Stimulated activated CD4-positive, alpha-beta T cell treated with anti-CD3 and anti-CD28 coated beads, Interleukin-4, amount 100 ng/mL, for 1 hour (primary cell): ENCODE measurements at regions not wholly inside any gene's neighbourhood (a gene's known extent, or its start where the extent isn't known, plus 50 kb on each side); places are given as distances from the start of the nearest gene placed in this dataset.

ENCODE experiments used
- DNase-seq: peaks from one replicate; pipeline ENCODE4 v3.0.0-alpha.2; 2020

DNA sequence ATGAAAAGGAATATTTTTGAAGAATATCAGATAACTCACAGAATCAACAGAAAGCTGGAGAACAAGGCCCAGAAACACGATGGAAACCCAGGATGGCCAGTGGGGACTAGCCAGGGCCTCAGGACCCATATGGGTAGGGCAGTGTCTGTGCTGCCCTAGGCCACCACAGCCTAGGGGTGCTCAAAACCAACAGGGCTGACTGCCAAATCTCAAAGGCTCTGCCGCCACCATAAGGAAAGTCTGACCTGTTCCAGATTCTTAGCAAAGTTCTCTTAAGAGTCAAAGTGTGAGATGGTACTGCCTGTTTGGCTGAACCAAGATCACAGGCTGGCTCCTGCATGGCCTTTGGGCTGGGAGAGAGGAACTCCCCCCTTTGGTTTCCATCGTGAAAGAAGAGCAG, 164.7 kb upstream of the CTTNBP2NL start:
- no peak for DNase-seq

DNA sequence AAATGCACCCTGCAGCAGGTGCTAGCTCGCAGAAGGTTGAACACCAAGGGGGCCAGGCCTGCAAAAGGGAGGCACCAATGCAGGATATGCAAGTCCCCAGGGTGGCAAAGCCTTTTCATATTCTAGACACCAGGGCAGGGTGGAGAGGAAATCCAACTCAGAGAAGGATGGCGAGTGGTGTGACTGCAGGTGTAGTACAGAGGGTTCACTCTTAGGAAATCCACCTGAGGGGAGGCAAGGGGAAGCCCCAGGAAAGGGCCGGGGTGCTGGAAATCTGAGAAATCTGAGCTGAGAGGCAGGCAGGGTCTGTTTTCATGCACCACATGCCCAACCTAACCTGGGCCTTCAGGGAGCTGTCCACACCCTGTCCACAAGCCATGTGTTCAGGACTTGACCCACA, 163.2 kb upstream of the CTTNBP2NL start:
- DNase-seq: no peak

DNA sequence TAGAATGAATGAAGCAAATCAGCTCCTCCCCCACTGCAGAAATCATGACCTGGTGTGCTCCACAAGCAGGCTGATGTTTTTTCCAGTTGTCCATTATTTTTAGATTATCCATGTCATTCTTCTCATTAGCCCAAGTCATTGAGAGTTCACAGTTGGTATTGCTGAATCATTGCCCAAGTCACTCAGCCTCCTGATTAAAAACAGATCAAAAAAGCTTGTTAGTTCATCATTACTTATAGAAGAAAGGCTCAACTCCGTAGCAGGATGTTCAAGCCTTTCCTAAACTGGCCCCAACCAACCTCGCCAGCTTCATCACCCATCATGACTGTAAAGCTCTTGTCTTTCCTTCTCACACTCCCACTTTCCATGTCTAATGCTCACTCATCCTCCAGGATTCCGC, 161.3 kb upstream of the CTTNBP2NL start:
- no peak for DNase-seq

DNA sequence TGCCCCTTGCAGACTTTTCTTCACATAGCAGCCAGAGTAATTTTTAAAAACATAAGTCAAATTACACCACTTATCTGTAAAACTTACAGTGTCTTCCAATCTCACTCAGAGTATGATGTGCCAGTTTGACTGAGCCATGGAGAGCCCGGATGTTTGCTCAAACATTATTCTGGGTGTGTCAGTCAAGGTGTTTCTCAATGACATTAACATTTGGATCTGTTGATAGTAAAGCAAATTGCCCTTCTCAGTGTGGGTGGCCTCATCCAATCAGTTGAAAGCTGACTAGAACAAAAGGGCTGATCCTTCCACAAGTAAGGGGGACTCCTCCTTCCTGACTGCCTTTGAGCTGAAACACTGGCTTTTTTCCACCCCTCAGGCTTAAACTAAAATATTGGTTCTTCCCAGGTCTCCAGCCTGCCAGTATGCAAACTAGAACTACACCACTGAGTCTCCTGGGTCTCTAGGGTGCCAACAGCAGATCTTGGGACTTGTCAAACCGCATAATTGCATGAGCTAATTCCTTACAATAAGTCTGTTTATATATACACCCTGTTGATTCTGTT, 157.9 kb upstream of the CTTNBP2NL start:
- no peak for DNase-seq

DNA sequence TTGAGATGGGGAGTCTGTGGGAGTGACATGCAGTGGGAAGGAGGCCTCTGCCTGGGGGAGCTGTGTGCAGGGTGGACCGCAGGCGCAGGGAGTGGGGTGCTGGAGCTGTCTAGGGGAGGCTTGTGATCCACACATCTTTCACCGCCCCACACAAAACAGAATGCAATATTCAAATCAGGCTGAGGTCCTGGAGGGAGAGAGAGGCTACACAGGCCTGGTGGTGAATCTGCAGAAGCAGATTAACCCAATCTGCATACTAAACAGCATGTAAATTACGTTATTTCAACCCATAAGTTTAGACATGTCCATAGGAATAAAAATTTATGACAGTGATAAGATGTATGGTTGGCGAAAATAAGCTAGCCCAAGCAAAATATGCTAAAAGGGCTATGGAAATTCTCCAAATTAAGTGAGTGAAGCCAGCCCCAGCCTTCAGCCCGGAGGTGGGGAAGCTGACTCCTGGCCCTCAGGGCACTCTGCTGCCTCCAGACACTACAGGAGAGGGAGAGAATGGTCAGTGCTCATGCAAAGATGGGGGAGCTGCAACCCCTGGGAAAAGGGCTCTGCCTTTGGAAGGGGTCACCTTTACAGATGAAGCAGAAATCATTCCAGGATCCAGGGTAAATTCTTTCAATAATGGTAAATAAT, 156.2 kb upstream of the CTTNBP2NL start:
- no peak for DNase-seq

DNA sequence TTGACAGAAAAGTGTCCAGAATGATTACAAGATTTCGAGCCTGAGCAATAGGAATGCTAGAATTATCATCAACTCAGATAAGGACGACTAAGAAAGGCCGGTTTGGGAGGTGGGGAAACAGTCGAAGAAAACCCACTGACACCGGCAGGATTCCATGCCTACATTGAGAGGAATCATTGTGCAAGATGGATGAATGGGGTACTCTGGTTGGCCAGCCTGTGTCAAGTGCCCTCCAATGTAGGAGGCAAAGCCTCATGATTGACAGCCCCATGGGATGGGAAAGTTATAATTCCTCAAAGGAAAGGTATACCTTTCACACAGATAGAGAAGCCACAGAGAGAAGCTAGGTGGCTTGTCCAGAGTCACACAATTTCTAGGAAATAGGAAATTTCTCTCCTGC, 153.5 kb upstream of the CTTNBP2NL start:
- no peak for DNase-seq

DNA sequence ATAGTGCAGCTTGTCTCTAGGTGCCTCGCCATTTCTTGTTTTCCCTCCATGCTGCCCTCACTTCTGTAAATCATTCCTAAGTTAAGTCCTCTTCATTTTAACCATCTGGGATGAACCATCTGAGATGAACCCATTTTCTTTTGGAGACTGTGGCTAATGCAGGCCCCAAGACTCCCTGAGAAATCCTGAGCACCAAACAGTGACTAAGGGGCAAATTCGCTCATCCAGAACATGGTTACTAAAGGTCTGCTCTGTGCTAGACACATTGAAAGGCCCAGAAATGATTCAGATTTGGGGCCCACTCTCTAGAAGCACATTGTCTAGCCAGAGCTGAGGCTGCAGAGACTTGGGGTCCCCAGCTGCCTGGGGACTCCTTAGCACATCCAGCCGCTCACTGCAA, 151.9 kb upstream of the CTTNBP2NL start:
- DNase-seq: no peak

DNA sequence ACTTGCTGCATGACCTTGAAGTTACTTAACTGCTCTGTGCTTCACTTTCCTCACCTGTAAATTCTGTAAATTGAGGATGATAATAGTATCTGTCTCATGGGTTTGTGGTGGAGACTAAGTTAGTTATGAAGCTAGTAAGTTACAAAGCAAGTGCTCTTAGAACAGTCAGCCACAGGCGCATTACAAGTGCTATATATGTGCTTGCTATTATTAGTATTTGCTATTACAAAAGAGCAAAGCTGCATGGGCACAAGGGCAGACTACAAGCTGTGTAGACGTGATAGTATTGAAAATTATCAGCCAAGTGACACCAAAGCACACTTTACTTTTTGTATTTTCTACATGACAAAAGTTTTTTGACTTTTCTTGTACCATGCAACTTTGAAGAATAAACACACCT, 150.9 kb upstream of the CTTNBP2NL start:
- DNase-seq: no peak

DNA sequence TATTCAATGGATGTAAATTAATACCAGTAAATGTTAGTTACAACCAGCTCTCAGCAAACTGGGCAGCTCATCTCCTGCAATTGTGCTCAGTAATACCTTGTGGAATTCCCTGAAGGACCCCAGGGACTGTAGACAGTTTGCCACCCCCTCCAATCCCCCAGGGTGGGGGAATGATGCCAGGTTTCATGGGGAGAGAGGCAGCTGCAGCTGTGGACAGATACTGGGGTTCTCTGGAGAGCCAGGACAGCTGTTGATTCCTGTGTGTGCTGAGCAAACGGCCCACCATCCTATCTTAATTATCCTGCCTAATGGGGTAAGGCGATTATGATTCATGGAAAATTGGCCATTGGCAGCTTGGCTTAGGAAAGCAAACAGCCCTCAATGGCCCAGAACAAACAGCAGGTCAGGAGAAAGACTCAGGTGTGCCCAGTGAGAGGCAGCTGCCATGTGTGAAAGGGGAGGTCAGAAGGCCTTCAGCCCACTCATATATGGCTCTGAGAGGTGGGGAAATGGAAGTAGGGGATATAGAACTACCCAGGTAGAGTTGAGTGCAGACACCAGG, 148.9 kb upstream of the CTTNBP2NL start:
- no peak for DNase-seq

DNA sequence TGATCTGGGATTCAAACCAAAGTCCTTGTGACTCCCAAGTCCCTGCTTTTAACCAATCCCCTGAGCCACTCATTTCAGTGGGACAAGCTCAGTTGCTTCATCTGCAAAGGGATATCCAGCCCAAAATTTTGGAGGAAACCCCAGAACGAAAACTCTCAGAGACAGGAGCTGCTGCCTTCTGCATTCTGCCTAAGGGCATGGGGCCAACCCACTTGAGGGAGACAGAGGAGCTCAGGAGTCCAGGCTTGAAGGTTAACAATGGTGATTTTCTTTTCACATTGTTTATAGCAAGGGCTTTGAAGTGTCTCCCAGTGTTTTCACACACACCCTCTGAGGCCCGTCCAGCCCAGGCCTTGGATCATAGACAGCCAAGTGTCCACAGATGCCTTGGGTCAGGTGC, 148.1 kb upstream of the CTTNBP2NL start:
- DNase-seq: no peak

DNA sequence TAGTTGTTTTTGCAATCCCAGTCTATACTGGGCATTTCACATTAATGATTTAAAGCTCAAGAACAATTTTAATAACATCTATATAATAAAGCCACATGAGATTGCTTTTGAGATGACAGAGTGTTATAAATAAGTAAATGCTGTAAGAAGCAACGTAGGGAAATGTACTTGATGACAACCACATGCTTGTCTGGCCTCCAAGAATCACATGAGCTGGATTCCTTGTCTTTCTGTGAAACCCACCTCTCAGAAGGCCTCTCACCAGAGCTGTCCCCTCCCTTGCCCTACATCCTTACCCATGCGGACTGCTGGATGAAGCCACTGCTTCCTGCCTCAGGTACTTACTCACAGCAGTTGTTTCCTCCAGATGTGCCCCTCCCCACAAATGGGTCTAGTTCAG, 145.1 kb upstream of the CTTNBP2NL start:
- DNase-seq: no peak

DNA sequence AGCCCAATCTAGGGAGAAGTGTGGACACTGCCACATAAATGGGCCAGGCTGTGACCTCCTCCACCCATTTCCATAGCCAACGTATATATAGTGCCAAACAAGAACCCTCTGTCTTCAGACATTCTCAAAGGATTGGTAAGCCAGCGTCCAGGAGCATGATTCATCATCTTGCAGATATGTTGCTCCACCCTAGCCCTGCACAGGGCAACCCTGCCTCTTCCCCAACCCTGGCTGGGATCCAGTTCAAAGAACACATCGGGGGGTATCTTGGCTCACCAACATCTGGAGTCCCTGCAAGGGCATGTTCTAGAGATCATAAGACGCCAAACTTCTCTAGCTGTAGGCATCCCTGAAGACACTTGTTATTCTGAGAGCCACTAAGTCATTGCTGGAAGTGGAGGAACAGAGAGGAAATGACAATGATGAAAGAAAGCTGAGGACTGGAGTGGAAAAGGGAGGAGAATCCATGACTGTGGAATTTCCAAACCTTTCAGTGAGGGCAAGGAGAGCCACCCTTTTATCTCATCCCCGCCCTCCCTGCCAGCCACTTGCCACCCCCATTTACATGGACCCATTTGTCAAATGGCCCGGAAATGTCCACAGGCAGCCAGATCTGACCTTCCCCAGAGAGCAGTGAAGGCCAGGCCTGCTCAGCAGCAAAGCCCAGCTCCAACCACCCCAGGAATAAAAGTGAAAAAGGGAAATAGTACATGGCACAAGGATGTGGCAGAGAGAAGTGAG, 144.1 kb upstream of the CTTNBP2NL start:
- DNase-seq: no peak

DNA sequence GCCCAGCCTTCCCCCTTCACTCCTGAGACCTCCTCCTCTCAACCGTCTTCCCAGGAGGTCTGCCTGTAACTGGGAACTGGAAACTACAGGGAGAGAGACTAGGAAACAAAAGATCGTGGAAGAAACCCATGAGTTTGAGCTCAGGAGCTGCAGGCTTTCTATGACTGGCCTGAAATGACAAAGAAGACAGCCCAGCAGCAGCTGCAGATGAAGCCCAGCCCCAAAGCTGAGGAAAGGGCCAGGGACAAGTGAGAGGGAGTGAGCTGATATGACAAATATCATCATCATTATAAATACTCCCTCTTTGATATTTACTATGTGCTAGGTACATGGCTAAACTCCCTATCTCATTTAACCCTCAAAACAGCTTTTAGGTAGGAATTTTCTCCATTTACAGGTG, 142.6 kb upstream of the CTTNBP2NL start:
- no peak for DNase-seq

DNA sequence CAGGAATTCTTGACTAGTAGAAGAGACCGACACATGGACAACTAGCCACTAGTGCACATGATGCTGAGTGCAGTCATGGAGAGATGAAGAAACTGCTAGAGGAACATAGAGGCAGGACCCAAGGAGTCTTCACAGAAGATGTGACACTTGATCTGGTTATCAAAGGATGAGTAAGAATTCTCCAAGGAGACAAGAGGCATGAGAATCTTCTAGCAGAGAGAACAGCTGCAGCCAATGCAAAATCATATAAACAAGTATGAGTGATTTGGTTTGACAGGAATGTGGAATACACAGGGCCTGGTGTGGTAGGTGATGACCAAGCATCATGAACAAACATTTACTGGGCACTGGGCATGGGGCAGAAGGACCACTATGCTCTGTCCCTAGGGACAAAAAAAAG, 140.9 kb upstream of the CTTNBP2NL start:
- no peak for DNase-seq

DNA sequence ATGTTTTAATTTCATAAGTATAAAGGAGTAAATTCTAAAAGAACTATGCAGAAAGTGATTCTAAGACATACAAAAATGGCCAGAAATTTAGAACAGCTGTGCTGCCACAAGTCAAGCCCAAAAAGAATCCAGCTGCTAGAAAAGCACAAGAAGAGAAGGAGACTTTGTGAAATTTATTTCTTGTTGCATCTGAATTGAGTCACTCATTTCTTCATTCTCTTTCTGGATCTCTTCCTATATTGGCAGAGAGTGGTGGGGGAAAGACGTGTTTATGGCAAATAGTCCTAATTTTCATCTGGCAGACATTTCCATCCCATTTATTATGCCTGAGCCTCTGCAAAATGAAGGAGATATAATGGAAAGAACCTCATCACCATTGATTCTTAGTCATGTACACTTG, 139.6 kb upstream of the CTTNBP2NL start:
- no peak for DNase-seq

DNA sequence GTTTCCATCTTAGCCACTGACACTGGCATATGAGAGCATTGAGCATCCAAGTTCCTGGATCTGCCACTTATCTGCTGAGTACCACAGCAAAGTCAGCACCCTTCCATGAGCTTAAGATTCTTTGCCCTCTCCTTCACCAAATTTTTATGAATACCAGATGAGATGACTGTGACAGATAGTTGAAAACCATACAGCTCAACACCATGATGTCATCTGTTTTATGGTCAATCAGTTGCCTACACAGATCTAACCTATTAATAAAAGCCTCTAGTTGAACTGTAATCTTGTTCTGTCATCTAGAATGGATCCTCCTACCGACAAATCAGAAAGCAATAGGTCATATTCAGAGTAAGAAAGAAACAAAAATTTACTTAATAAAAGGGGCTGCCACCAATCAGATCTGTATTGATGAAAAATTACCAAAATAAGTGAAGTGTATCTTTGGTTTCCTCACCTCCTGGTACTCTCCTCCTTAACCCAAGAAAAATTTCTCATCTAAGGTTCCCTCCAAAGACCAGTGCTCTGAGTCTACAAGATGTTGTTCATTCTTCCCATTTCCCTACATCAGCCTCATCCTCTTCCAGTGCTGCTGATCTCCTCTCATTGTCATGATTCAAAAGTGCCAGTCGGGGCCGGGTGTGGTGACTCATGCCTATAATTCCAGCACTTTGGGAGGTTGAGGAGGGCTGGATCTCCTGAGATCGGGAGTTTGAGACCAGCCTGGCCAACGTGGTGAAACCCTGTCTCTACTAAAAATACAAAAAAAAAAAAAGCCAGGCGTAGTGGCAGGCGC, 138.8 kb upstream of the CTTNBP2NL start:
- DNase-seq: no peak

DNA sequence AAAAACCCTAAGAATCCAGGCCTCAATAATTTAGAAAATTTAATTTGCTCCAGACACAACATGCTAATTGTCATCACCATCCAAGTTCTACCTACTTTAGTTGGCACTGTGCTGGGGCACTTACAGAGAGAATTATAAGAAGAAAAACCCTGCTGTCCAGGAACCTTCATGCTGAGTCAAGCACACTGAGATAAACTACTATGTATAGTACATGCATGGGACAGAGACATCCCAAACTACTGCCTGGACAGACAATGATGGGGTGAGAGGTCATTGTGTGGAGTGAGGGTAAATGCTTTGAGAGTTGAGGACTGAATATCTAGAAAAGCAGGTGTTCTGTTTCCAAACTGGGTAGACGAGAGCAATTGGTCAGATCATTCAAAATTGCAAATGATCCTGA, 135.3 kb upstream of the CTTNBP2NL start:
- no peak for DNase-seq

DNA sequence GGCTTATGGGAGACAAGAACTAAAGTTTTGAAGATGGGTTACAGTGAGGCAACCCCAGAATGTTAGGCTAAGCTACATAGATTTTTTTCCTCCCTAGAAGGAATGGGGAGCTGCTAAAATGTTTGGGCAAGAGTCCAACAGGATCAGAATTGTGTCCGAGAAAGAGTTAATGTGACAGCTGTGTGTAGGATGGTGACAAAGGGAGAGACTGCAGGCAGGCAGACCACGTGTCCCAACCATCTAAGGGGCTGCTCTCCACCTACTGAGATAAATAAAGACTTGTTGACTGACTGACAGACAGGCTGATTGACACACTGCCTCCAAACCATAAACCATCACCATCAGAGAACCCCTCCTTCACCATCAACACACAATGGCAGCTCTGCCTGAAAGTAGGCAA, 133.7 kb upstream of the CTTNBP2NL start:
- DNase-seq: no peak

DNA sequence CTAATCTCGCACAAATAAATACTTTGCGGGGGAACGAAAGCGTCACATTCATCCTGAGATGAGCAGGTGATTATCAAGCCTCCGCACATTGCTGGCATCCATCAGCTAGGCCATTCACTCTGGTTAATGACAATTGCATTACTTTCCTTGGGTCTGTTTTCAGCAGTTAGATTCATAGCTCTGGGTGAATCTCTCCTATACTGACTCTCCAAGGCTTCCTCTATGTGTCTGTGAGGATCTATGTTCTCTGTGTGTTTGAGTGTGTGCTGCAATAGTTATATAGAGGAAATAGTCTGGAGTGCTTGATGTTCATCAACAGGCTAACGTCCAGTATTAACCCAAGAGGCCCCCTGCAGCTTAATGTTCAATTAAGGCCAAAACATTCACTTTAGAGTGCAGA, 133.0 kb upstream of the CTTNBP2NL start:
- DNase-seq: no peak

DNA sequence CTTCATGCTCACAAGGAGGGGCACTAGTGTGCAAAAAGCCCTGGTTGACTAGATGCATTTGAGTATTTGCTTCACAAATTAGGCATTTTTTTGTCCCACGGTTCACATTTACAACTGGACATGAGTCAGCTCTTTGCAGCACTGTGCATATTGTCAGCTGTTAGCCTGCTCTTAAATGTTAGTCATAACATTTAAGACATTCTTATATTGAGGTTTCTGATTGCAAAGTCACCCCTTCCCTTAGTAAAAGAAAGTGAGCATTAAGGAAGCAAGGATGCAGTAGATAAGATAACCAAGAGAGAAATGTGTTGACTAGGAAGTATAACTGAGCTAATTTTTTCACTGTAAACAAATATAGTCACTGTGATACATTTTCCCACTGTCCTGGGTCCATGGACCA, 132.6 kb upstream of the CTTNBP2NL start:
- no peak for DNase-seq

DNA sequence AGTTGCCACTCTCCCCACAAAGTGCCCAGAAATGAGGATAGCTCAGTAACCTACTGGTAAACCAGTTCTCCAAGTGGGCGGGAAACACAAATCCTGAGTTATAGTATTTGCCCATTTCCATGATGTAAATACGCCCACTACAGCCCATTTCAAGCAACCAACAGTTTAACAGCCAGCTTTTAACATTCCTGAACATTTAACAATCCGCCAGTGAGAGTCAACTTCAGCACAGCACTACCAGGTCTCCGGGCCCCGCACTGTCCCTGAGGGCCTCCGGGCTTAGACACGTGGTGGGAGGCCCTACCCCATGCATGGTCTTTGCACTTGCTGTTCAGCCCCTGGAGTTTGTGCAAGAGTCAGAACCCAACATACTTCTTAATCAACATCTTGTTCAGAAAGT, 132.0 kb upstream of the CTTNBP2NL start:
- no peak for DNase-seq

DNA sequence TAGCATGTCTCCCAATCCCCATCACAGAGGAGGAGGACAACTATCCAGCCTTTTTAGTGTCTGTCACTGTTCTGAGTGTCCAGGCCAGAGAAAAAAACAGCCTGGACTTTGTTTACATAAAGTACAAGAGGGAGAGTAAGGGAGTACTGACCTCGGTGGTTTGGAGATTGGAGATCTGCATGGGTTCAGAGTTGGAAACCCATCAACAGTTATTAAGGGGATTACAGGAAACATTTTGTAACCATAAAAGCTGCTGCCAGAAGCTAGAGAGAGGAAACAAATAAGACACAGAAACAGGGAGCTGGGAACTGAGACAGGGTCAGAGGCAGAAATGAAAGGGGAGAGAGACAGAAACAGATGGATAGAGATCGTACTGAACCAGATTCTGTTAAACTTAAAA, 131.5 kb upstream of the CTTNBP2NL start:
- no peak for DNase-seq

DNA sequence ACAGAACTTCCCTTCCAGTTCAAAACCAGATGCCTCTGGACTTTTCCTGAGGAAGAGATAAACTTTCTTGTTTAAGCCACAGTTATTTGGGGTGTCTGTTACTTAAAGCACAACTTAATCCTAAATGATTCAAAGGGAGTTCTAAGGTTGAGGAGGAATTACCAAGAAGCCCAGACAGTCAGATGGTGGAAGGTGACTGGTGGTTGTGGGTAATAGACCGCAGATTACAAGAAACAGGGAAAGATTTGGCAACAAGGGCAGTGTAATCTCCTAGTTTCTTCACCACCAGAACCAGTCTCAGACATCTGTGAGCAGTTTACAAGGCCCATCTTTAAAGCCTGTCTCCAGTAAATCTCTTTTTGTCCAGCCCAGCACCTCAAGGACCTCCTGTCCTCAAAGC, 130.1 kb upstream of the CTTNBP2NL start:
- no peak for DNase-seq

DNA sequence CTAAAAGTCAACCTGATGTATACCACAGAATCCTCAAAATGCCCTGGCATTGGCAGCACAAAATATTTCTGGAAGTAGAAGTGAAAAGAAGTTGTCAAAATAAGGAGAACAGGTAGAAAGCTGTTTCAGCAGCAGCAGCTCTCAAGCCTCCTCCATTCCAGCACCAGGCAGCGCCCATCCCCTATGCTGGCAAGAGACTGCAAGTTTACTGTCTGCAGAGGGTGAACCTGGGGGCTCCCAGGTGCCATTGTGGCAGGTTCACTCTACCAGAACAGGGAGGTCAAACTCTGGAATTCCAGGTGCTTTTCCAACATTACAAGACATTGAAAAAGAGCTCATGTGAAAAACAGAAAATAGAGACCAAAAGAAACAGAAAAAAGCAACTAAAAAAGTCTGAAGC, 128.8 kb upstream of the CTTNBP2NL start:
- DNase-seq: no peak
